ENCODE measurements at regions not wholly inside any gene's neighbourhood (a gene's known extent, or its start where the extent isn't known, plus 50 kb on each side); places are given as distances from the start of the nearest gene placed in this dataset.

- no peaks in the 10 kb centered on the region for H3K9me3 ChIP-seq
- no peaks in the 10 kb centered on the region for H4K20me1 ChIP-seq (ENCODE audit: insufficient read depth)
- TF ChIP-seq, protein P1, sequence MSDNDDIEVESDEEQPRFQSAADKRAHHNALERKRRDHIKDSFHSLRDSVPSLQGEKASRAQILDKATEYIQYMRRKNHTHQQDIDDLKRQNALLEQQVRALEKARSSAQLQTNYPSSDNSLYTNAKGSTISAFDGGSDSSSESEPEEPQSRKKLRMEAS (IDR thresholded peaks at IDR 0.05; ENCODE audit: low read depth) = no peak
- TF ChIP-seq RCOR1 (IDR thresholded peaks at IDR 0.05; ENCODE audit: low read length) (no peak), NFIC (IDR thresholded peaks at IDR 0.05; ENCODE audit: borderline replicate concordance) (no peak)
- DNase-seq = no peak
- H3K27ac ChIP-seq (ENCODE audit: low read depth in 2 of 2, low read length in 1 of 2) = no peak overlapping the region
- no peaks in the 10 kb centered on the region for H3K4me1 ChIP-seq (ENCODE audit: control insufficient read depth in 1 of 2, insufficient read depth in 2 of 2, low read depth in 1 of 2, low read length in 1 of 2)
- WGBS (ENCODE audit: low lambda C conversion rate) = 7% methylated on average over 6 of the region's 6 CpGs
- H3K79me2 ChIP-seq (ENCODE audit: insufficient read depth) = no peaks in the 10 kb centered on the region
- H3K27me3 ChIP-seq (ENCODE audit: insufficient read depth) = no peaks in the 10 kb centered on the region
- no peaks in the 10 kb centered on the region for H3F3A ChIP-seq (replicated peaks; ENCODE audit: insufficient read depth)
- ChIA-PET POLR2A (no interaction called here), CTCF (no interaction called here)
- H3K4me2 ChIP-seq = no peak overlapping the region
- no peaks in the 10 kb centered on the region for H3K9me2 ChIP-seq
- H3K9ac ChIP-seq = no peak overlapping the region
- H3K36me3 ChIP-seq (replicated peaks in 1 of 2; ENCODE audit: control insufficient read depth in 1 of 2, insufficient read depth in 2 of 2, low read length in 1 of 2) = no peaks in the 10 kb centered on the region
- H3K4me3 ChIP-seq (ENCODE audit: low read depth in 2 of 2, low read length in 1 of 2) = no peak overlapping the region
- H2AFZ ChIP-seq (ENCODE audit: low read depth) = no peak overlapping the region
Observed at GRCh38 chr4:10866666-10867065, 182.1 kb upstream of the CLNK start.

GRCh38 chr4:10861036-10861435, 176.5 kb upstream of the CLNK start:
- Histone ChIP-seq H4K20me1 (ENCODE audit: insufficient read depth) (no peaks in the 10 kb centered on the region), H3K4me2 (no peak overlapping the region), H3K9me2 (no peaks in the 10 kb centered on the region), H3K27ac (ENCODE audit: low read depth in 2 of 2, low read length in 1 of 2) (no peak overlapping the region), H3K79me2 (ENCODE audit: insufficient read depth) (no peaks in the 10 kb centered on the region), H3K27me3 (ENCODE audit: insufficient read depth) (no peaks in the 10 kb centered on the region), H3F3A (replicated peaks; ENCODE audit: insufficient read depth) (no peaks in the 10 kb centered on the region), H3K9me3 (peaks cover 6% of the 10 kb centered on the region; the same call in 1 of the 2 replicates), H3K9ac (no peak overlapping the region), H2AFZ (ENCODE audit: low read depth) (no peak overlapping the region), H3K4me3 (ENCODE audit: low read depth in 2 of 2, low read length in 1 of 2) (no peak overlapping the region), H3K4me1 (ENCODE audit: control insufficient read depth in 1 of 2, insufficient read depth in 2 of 2, low read depth in 1 of 2, low read length in 1 of 2) (no peaks in the 10 kb centered on the region), H3K36me3 (replicated peaks in 1 of 2; ENCODE audit: control insufficient read depth in 1 of 2, insufficient read depth in 2 of 2, low read length in 1 of 2) (no peaks in the 10 kb centered on the region)
- no peak for TF ChIP-seq GATA2 (CRISPR knock-in tag; IDR thresholded peaks at IDR 0.05)
- TF ChIP-seq TEAD4 (IDR thresholded peaks at IDR 0.05; ENCODE audit: borderline replicate concordance, insufficient read depth) = no peak
- TF ChIP-seq RAD21 (IDR thresholded peaks at IDR 0.05; ENCODE audit: low read length) = no peak
- TF ChIP-seq YY1 (IDR thresholded peaks at IDR 0.05; ENCODE audit: low read depth) = no peak
- no peak for TF ChIP-seq MEF2A (IDR thresholded peaks at IDR 0.05; ENCODE audit: borderline replicate concordance, low read depth)
- no peak for TF ChIP-seq FOXJ3 (CRISPR knock-in tag; IDR thresholded peaks at IDR 0.05)
- no peak for TF ChIP-seq JUND (IDR thresholded peaks at IDR 0.05)
- TF ChIP-seq POLR2AphosphoS5 (IDR thresholded peaks at IDR 0.05; ENCODE audit: low read depth, low read length) = no peak
- TF ChIP-seq EZH2phosphoT487 (IDR thresholded peaks at IDR 0.05; ENCODE audit: borderline replicate concordance, low read depth) = no peak
- TF ChIP-seq, protein P2, sequence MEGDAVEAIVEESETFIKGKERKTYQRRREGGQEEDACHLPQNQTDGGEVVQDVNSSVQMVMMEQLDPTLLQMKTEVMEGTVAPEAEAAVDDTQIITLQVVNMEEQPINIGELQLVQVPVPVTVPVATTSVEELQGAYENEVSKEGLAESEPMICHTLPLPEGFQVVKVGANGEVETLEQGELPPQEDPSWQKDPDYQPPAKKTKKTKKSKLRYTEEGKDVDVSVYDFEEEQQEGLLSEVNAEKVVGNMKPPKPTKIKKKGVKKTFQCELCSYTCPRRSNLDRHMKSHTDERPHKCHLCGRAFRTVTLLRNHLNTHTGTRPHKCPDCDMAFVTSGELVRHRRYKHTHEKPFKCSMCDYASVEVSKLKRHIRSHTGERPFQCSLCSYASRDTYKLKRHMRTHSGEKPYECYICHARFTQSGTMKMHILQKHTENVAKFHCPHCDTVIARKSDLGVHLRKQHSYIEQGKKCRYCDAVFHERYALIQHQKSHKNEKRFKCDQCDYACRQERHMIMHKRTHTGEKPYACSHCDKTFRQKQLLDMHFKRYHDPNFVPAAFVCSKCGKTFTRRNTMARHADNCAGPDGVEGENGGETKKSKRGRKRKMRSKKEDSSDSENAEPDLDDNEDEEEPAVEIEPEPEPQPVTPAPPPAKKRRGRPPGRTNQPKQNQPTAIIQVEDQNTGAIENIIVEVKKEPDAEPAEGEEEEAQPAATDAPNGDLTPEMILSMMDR (IDR thresholded peaks at IDR 0.05) = no peak
- TF ChIP-seq GABPA (IDR thresholded peaks at IDR 0.05; ENCODE audit: low read depth) = no peak
- TF ChIP-seq ZBTB33 (IDR thresholded peaks at IDR 0.05; ENCODE audit: borderline replicate concordance, low read depth) = no peak
- TF ChIP-seq EP300 (IDR thresholded peaks at IDR 0.05; ENCODE audit: borderline replicate concordance in 1 of 2, low read depth in 1 of 2, low read length in 1 of 2) = no peak
- no peak for TF ChIP-seq RXRA (IDR thresholded peaks at IDR 0.05; ENCODE audit: borderline replicate concordance, low read depth)
- TF ChIP-seq, protein P3, sequence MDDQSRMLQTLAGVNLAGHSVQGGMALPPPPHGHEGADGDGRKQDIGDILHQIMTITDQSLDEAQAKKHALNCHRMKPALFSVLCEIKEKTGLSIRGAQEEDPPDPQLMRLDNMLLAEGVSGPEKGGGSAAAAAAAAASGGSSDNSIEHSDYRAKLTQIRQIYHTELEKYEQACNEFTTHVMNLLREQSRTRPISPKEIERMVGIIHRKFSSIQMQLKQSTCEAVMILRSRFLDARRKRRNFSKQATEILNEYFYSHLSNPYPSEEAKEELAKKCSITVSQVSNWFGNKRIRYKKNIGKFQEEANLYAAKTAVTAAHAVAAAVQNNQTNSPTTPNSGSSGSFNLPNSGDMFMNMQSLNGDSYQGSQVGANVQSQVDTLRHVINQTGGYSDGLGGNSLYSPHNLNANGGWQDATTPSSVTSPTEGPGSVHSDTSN (IDR thresholded peaks at IDR 0.05) = no peak
- TF ChIP-seq TCF12 (IDR thresholded peaks at IDR 0.05) = no peak
- no peak for TF ChIP-seq IRF3 (IDR thresholded peaks at IDR 0.05; ENCODE audit: low read depth, low read length)
- no peak for TF ChIP-seq MXI1 (IDR thresholded peaks at IDR 0.05; ENCODE audit: low read depth, low read length)
- TF ChIP-seq NRF1 (IDR thresholded peaks at IDR 0.05; ENCODE audit: low read depth, low read length) = no peak
- 0% methylated on average over 3 of the region's 3 CpGs for WGBS (ENCODE audit: low lambda C conversion rate)
- ChIA-PET CTCF (interaction anchor here (1.1 kb wide), 1 partner anchor 31 kb away, joined by 3 read pairs; no protein-coding TSS in a partner anchor), POLR2A (no interaction called here)
- DNase-seq = no peak

Data from SK-N-SH (cell line).